ENCODE measurements at regions not wholly inside any gene's neighbourhood (a gene's known extent, or its start where the extent isn't known, plus 50 kb on each side); places are given as distances from the start of the nearest gene placed in this dataset.

GRCh38 chr2:145740302-145740701, 1220.4 kb upstream of the ZEB2 start:
- TF ChIP-seq POLR2A (IDR thresholded peaks at IDR 0.05) (no peak), CTCF (IDR thresholded peaks at IDR 0.05) (no peak), POLR2AphosphoS5 (IDR thresholded peaks at IDR 0.05) (no peak)
